HS-5 (cell line): ENCODE measurements at regions not wholly inside any gene's neighbourhood (a gene's known extent, or its start where the extent isn't known, plus 50 kb on each side); places are given as distances from the start of the nearest gene placed in this dataset.

Experiments
- DNase-seq: peaks from one replicate; pipeline ENCODE4 v3.0.0-alpha.2; 2012; ENCODE audit warnings: low read depth

DNA sequence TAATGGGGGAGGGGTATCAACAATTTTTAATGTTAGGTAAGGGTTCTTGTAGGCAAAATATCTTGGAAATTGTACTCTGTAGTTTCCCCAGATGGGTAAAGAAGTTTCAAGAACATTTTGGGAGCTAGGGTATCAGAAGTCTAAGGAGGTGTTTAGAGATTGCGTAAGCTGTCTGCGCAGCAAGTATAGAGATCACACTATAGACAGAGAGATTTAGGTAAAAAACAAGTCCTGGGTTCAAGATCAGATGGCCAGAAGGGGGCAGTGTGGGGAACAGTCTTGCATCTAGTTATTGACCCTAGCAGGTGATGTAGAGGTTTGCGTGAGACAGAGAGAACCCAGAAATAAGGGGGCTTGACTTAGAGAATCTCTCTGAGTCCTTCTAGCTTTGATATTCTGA is 80.8 kb downstream of the S1PR1 start:
- no peak for DNase-seq

DNA sequence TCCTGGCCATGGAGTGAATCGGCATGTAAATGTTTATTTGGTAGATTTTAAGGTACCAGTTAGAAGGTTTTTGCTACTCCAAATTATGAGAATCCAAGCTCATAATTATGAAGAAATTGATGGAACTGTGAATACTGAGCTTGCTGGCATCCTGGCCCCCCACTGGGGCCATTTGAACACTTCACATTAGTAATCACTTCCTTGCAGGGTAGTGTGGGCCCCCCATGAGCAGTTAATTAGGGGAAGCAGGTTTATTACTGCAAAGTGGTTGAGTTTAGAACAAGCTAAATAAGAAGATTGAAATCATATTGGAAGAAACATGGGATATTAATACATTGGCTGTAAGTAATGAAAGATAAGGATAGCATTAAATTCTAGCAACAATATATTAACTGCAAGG is 86.7 kb downstream of the S1PR1 start:
- DNase-seq: no peak

DNA sequence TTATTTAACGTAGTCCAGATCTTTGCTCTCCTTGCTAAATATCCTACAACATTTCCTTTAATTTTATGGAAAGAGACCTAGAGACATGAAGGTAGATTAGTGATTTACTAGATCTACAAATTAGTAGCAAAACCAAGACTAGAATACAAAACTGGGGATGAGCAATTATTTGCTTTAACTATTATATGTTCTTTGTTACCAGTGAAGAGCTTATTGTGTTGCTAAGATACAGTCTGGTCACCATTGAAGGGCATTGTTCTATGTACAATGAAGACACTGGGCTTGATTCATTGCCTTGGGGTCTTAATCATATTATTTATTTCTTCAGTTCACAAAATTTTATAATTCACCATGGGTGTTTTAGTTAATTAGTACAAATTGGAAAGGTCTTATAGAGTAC is 88.3 kb downstream of the S1PR1 start:
- no peak for DNase-seq

DNA sequence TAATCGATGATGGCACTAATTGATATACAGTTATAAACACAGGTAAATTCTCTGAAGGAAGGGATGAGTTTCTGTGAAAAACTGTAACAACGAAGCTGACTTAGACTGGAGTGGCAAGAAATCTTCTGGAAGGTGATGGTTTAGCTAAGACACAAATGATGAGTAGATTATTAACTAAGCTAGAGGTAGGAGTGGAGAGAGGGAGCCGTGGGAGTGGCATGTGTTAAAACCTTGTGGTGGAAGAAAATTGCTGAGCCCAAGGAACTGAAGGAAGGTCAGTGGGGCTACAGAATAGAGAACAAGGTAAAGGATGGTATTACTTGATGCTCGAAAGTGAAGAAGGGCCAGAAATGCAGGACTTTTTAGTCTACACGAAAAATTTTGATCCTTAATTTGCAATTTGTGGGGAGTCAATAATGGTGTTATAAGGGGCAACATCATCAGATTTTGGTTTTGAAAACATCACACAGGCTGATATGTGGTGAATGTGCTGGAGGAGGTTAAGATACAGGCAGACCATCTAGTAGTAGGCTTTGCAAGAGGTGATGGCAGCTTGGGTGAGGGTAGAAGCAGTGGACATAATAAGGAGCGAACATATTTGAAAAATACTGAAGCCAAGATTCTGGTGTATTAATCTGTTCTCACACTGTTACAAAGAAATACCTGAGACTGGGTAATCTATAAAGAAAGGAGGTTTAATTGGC is 93.8 kb downstream of the S1PR1 start:
- no peak for DNase-seq

DNA sequence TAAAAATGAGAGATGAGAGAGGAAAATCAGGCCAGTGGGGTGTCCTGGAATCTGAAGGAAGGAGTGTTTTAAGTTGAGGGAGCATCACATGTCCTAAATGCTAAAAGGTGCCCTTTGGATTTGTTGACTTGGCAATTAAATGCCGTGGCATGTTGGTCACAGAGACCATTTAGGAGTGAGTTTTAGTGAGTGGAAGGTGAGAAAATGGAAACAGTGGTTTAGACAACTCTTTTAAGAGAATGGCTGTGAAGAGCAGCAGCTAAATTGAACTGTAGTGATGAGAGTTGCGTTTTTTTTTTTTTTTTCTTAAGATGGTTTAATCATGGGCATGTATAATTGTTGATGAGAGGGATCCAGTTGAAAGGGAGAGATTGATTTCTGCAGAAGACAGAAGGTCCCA is 95.0 kb downstream of the S1PR1 start:
- DNase-seq: no peak

DNA sequence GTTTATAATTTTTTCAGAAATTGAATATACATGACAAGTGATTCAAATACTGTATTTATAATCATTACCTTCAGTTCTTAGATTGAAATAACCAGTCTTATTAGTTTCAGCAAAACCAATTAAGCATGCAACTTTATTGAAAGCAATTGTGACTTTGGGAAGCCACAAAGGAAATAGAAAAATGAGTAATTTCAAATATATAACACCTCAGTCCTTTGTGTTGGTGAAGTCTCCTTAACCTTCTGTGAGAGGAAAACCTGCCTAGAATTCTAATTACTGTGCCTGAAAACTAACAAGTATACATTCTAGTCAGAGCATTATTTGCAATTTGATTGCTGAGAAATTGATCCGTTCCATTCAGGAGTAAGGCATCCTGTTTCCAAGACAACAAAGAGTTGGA is 95.8 kb downstream of the S1PR1 start:
- DNase-seq: no peak

DNA sequence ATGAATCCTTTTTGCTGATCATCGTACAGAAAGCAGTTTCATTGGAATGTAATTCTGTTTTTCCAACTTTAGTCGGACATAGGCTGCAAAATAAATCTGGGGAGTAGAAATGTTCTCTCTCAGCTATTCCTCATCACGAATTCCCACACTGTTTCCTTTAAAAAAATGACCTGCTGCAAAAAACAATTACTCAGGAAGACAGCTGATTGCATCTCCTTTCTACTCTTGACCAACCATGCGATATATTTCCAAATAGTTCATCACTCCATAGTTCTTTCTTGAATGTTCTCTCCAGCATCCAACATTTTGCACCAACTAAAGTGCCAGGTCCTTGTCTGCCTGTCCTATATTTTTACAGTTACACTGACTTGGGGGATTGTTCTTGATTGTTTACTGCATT is 96.4 kb downstream of the S1PR1 start:
- DNase-seq: no peak

DNA sequence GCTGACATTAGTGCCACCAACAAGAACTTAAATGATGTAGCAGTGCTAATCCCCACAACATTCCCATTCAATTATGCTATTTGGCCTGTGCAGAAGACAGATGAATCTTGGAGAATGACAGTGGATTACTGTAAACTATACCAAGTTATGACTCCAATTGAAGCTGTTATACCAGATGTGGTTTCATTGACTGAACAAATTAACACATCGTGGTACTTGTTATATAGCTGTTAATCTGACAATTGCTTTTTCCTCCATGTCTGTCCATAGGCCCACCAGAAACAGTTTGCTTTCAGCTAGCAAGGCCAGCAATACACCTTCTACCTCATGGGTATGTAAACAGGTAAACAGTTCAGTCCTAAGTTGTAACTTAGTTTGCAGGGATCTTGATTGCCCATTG is 101.1 kb downstream of the S1PR1 start:
- no peak for DNase-seq

DNA sequence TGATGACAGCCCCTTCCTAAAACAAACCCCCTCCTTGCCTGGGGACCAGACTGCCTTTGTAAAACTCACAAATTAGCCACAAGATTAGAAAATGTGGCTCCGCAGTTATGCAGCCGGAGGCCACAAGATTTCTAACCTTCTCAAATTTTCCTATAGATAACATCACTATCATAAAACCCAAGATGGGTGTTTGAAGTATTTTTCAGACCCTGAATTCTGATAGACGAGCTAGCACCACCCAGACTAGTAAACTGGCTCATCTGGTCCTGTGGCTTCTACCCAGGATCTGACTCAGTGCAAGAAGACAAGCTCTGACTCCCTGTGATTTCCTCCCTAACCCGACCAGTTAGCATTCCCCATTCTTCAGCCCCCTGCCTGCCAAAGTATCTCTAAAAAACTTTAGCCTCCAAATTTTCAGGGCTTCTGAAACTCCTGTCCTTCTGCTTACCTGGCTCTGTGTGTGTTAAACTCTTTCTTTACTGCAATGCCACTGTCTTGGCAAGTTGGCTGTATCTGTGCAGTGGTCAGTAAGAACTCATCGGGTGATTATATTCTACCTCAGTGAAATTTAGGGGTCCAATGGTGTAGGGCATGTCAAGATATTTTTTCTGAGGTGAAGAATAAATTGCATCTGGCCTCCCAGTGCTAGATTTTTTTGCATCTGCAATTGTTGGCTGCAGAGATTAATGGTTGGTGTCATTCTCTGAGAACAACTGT is 102.1 kb downstream of the S1PR1 start:
- no peak for DNase-seq

DNA sequence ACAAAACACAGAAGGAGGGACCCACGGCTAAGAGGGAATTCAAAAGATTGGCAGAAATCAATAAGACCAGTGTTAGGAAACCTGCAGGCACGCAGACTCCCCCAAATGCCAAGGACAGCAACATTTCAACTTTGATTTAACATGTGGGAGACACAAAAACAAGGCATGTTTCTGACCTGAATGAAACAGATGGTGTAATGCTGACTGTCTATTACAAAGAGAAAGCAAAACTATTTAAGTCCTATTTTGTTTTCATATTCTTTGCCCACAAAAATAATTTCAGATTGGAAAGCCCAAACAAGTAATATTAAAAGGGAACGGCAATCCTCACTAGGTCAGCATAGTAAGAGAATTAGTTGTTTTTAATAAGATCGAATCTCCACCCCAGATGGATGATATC is 107.9 kb downstream of the S1PR1 start:
- DNase-seq: no peak

DNA sequence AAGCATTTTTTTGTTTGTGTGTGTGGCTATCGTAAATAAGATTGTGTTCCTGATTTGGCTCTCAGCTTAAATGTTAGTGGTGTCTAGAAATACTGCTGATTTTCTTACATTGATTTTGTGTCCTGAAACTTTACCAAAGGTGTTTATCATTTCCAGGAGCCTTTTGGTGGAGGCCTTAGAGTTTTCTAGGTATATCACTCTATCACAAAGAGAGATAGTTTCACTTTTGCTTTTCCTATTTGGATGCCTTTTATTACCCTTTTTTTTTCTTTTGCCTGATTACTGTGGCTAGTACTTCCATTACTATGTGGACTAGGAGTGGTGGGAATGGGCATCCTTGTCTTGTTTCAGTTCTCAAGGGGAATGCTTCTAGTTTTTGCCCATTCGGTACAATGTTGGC is 109.6 kb downstream of the S1PR1 start:
- no peak for DNase-seq

DNA sequence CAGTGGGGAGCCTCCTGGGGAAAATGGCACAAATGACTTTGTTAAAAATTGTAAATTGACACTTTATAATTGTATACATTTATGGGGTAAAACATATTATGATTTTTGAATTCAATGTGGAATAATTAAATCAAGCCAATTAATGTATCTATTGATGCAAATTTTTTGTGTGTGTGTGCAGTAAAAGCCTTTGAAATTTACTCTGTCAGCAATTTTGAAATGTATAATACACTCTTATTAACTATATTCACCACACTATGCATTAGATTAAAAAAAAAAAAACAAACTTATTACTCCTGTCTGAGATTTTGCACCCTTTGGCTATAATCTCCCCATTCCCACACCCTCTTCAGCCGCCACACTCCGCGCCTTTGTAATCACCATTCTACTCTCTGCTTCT is 119.2 kb downstream of the S1PR1 start:
- DNase-seq: no peak

DNA sequence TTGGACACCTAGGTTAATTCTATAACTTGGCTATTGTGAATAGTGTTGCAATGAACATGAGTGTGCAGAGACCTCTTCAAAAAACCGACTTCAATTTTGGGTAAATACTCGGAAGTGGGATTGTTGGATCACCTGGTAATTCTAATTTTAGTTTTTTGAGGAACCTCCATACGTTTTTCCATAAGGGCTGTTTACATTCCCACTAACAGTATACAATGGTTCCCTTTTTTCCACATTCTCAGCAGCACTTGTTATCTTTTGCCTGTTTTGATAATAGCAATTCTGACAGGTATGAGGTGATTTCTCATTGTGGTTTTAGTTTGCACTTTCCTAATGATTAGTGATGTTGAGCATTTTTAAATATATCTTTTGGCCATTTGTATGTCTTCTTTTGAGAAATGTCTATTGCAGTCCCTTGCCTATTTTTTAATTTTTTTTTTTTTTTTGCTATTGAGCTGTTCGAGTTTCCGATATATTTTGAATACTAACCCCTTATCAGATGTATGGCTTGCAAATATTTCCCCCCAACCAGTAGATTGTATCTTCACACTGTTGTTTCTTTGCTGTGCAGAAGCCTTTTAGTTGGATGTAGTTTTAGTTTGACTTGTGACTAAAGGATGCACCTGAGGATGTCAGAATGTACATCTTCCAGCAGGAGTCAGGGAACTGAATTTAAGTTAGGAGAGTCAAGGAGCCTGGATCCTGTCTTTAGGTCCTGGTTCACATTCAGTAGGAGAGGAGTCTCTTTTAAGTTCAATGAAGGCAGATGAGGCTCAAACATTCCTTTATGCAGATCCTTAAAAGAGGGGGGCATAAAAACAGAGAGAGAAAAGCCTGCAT is 120.0 kb downstream of the S1PR1 start:
- DNase-seq: no peak

DNA sequence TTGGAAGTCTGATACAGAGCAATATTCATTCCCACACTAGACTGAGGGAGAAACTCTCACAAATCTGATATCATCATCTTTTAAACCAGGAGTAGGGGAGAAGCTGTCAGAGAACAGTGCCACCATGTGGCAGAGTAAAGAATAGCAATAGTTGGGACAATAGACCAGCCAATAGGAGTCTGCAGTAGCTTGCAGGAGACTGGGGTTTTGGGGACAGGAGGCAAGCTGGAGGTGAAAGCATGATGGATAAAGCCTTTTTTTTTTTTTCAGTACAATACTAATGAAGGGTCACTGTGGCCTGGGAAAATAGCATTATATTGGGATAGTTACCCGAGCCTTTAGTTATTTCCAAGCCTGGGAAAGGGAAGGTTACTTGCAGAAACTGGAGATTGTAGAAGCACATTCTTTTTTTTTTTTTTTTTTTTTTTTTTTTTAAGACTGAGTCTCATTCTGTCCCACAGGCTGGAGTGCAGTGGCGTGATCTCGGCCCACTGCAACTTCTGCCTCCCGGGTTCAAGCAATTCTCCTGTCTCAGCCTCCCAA is 120.7 kb downstream of the S1PR1 start:
- DNase-seq: peak; percentile 59

DNA sequence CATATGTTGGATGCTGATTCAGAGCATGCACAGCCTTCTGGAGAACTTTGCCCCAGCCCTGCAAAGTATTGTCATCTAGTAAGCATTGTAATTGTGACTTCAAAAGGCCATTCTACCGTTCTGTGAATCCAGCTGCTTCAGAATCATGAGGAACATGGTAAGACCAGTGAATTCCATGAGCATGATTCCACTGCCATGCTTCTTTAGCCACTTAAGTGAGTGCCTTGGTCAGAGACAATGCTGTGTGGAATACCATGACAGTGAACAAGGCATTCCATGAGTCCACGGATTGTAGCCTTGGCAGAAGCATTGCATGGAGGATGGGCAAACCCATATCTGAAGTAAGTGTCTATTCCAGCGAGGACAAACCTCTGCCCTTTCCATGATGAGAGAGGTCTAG is 123.7 kb downstream of the S1PR1 start:
- DNase-seq: no peak

DNA sequence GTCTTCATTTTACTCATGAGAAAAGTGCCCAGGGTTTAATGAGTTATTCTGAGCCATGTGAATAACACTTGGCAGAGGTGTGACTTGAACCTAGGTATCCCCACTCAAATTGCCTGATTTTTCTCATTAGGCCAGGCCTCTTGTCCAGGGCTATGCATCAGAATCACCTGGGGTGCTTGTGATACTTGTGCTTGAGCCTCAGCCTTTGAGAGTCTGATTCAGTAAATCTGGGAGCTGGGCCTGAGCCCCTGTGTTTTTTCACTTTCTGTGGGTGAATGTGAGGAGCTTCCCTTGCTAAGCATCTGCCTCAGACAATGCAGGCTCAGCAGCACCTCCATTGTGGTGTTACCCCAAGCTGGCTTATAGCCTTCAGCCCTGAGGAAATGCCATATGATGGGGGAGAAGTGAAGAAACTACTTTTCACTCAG is 127.1 kb downstream of the S1PR1 start:
- DNase-seq: no peak

DNA sequence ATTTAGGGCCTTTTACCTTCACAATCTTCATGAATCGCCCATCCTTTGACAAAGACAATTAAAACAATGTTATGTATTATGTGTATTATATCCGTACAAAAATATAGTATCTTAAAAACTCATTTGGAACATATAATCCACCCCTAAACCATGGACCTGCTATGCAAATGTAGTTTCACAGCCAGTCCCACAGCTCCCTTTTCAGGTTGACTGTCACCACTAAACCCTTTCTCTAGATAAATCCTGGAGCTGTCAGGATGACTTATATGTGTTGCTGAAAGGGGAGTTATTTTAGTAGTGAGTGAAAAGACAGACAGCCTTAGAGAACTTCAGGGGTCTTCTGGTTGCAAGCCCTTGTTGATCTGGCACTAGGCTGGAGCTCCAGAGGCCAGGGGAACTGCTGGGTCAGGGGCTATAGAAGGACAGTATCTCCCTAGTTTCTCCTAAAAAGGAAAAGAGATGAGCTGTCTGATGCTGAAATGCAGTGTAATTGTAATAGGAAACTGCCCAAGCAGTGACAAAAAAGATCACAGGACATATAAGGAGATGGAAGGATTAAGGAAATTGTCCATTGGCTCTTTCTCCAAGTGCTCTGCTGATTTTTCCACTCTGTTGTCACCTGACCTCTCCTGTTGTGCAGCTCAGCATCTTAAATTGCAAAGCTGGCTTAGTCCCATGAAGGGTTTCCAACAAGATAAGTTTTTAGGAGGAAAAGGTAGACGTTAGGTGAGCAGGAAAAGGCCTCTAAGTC is 127.7 kb downstream of the S1PR1 start:
- no peak for DNase-seq

DNA sequence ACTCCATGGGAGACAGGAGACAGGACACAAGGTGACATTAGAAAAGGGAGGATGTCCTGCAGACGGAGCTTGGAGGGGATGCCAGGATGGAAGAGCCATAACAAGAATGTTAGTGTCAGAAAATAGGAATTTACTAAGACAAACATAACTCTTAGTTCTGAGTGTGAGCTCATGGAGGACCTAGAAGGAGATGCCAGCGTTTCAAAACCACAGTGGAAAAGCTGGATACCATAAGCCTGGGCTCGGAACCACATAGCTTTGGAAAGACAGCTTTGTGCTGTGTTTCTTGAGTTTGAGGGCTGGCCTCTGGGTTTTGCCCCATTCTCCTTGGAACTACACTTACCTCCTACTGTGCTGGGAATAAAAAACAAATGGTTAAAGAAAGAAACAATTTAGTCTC is 128.4 kb downstream of the S1PR1 start:
- peak; percentile 23 for DNase-seq

DNA sequence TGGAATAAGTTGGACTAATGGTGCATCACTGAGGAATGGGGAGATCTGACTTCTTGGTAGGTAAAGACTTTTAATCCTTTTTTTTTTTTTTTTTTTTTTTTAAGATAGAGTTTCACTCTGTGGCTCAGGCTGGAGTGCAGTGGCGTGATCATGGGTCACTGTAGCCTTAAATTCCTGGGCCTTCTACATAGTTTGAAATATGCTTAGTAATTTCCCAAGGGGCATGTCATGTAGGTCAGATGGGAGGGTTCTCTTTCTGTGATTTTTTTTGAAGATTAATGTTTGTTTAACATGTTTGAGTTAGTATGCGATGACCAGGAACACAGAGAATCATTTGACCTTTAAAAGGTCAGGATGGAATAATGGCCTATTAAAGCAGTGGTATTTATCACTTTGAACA is 129.1 kb downstream of the S1PR1 start:
- DNase-seq: no peak

DNA sequence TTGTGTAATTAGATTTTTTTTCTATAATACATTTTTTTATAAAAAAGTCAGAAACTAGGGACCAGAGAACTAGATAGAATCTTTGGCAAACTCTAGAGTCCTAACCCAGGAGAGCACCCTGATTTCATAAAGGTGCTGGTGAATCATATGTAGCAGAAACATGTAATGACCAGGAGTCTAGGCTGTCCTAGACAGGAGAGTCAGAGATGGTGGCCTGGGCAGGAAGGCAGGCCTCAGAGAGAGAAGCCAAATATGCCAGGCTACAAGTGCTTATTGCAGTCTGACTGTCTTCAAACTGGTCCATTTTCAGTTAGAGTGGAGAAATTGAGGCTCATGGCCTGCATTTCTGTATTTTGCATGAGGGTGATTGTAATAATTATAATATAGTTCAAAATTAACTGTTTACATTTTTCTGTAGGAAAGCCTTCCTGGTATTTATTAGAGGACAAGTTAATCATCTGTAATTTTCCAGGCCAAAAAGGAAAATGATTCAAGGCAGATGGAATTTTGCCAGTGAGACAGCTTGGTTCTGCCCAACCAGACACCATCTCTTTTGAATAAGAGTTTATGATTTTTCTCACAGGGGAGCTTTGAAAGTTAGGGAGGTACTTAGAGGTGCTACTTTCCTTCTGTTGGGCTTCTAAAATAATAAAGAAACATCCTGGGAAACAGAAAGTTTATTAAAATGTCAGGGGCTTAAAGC is 129.8 kb downstream of the S1PR1 start:
- peak; percentile 18 for DNase-seq

DNA sequence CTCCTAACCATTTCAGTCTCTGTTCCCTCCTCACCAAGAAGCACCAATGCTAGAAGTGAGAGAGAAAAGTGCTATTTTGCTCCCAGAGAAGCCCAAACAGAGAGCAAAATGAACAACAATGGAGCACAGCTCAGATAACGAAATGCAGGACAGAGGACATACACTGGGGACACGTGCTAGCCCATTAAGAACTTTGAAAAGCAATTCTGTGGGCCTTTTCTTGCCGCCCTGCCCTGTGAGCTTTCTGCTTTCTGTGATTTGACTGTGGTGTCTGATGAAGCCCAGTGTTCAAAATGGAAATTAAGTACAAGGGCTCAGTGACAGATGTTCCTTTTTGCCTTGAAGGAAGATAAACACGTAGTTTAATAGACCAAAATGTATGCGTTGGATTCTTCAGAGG is 130.8 kb downstream of the S1PR1 start:
- no peak for DNase-seq
